ENCODE measurements at regions not wholly inside any gene's neighbourhood (a gene's known extent, or its start where the extent isn't known, plus 50 kb on each side); places are given as distances from the start of the nearest gene placed in this dataset.

DNA sequence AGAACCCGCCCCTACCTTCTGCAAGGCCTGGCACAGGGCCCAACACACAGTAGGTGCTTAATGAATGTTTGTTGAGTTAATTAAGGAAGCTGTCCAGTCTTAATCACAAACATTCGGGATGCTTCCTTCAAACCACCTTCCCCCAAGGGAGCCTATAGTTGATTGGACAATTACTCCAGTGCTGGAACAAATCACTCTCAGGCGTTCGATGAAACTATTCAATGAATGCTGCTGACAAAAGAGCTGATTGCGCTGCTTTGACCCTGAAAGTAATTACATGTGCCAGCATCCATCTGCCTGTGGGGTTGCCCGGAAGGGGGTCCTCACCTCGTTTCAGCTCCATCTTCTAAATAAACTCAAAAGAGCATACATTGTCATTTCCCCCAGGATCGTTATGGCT, 112.0 kb upstream of the SRSF6 start:
- no peak overlapping the region for H3K4me3 Mint-ChIP-seq
- no peaks in the 10 kb centered on the region for H3K4me1 Mint-ChIP-seq (ENCODE audit: low read depth)
- intact Hi-C loops (cut with micrococcal nuclease), result no loop called here
- H3K36me3 Mint-ChIP-seq (ENCODE audit: low read depth), result no peaks in the 10 kb centered on the region
- DNase-seq (no peak), ATAC-seq (no peak)
- H3K27me3 Mint-ChIP-seq, result peaks cover 5% of the 10 kb centered on the region
- ChIA-PET CTCF (no interaction called here), POLR2A (no interaction called here)
- TF ChIP-seq, protein P1, sequence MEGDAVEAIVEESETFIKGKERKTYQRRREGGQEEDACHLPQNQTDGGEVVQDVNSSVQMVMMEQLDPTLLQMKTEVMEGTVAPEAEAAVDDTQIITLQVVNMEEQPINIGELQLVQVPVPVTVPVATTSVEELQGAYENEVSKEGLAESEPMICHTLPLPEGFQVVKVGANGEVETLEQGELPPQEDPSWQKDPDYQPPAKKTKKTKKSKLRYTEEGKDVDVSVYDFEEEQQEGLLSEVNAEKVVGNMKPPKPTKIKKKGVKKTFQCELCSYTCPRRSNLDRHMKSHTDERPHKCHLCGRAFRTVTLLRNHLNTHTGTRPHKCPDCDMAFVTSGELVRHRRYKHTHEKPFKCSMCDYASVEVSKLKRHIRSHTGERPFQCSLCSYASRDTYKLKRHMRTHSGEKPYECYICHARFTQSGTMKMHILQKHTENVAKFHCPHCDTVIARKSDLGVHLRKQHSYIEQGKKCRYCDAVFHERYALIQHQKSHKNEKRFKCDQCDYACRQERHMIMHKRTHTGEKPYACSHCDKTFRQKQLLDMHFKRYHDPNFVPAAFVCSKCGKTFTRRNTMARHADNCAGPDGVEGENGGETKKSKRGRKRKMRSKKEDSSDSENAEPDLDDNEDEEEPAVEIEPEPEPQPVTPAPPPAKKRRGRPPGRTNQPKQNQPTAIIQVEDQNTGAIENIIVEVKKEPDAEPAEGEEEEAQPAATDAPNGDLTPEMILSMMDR (IDR thresholded peaks at IDR 0.05), result no peak
- H3K27ac Mint-ChIP-seq, result no peak overlapping the region
- peaks cover 4% of the 10 kb centered on the region for H3K9me3 Mint-ChIP-seq

DNA sequence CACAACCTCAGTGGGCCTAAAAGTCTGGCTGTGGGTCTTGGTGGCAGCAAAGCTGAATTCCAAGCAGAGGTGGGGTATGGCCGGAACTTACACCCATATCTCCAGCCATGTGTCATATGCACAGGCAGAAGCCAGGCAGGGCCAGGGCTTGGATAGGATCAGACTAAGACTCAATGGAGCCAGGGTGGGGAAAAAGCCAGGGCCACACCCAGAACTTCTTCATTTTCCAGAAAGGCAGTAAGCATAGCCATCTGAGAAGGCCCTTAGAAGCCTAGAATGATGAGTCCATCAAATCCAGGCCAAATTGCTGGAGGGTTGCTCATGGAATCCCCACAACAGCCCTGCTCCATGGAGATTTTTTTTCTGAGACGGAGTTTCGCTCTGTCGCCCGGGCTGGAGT, 116.2 kb upstream of the SRSF6 start:
- no peak for ATAC-seq
- no peak for DNase-seq
- ChIA-PET CTCF (no interaction called here), POLR2A (no interaction called here)
- H3K9me3 Mint-ChIP-seq, result peaks cover 6% of the 10 kb centered on the region
- H3K36me3 Mint-ChIP-seq (ENCODE audit: low read depth), result no peaks in the 10 kb centered on the region
- TF ChIP-seq, protein P1 (IDR thresholded peaks at IDR 0.05), result no peak
- H3K4me1 Mint-ChIP-seq (ENCODE audit: low read depth), result no peaks in the 10 kb centered on the region
- peaks cover 6% of the 10 kb centered on the region for H3K27me3 Mint-ChIP-seq
- no peak overlapping the region for H3K27ac Mint-ChIP-seq
- no peak overlapping the region for H3K4me3 Mint-ChIP-seq
- intact Hi-C loops (cut with micrococcal nuclease), result no loop called here

DNA sequence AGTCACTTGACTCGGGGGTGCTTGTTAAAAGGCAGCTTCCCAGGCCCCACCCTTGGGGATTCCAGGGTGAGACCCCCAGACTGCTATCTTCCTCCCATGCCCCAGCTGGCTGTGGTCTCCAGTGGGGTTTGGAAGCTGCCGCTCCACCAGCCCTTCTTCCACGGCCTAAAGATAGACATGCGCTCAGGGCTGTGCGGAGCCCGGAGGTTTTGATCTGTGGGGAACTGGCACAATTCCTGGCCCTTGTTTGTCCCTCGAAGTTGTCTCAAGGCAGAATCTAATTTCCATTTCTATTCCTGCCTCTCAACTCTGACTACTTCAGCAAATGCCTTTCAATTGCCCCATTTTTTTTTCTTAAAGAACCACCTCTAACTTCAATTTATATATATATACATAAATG, 120.7 kb upstream of the SRSF6 start:
- intact Hi-C loops (cut with micrococcal nuclease), result no loop called here
- ATAC-seq (no peak), DNase-seq (no peak)
- peaks cover 2% of the 10 kb centered on the region for H3K27me3 Mint-ChIP-seq
- no peaks in the 10 kb centered on the region for H3K36me3 Mint-ChIP-seq (ENCODE audit: low read depth)
- peaks cover 20% of the 10 kb centered on the region for H3K9me3 Mint-ChIP-seq
- POLR2A ChIA-PET, result no interaction called here
- CTCF ChIA-PET, result no interaction called here
- TF ChIP-seq, protein P1 (IDR thresholded peaks at IDR 0.05), result no peak
- no peak overlapping the region for H3K27ac Mint-ChIP-seq
- H3K4me1 Mint-ChIP-seq (ENCODE audit: low read depth), result no peaks in the 10 kb centered on the region
- H3K4me3 Mint-ChIP-seq, result no peak overlapping the region

DNA sequence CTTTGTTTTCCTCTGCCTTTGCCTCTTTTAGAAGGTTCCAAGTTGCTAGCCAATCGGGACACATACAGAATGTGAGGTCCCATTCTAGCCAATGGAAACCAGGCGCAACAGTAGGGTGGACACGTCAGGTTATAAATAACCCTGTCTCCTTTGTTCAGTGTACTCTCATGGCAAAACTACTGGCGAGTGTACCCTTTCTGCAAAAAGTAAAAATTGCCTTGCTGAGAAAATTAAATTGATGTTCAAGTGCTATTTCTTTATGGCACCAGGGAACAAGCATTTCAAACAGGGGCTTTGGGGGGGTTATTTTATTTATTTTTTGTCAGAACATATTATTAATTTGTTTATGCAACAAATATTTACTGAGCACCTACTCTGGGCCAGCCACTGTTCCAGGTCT, 123.6 kb upstream of the SRSF6 start:
- ChIA-PET CTCF (no interaction called here), POLR2A (no interaction called here)
- TF ChIP-seq, protein P1 (IDR thresholded peaks at IDR 0.05), result no peak
- Mint-ChIP-seq H3K4me3 (no peak overlapping the region), H3K27me3 (no peaks in the 10 kb centered on the region), H3K36me3 (ENCODE audit: low read depth) (no peaks in the 10 kb centered on the region), H3K27ac (no peak overlapping the region), H3K4me1 (ENCODE audit: low read depth) (no peaks in the 10 kb centered on the region), H3K9me3 (peaks cover 17% of the 10 kb centered on the region)
- intact Hi-C loops (cut with micrococcal nuclease), result no loop called here
- DNase-seq (no peak), ATAC-seq (no peak)

DNA sequence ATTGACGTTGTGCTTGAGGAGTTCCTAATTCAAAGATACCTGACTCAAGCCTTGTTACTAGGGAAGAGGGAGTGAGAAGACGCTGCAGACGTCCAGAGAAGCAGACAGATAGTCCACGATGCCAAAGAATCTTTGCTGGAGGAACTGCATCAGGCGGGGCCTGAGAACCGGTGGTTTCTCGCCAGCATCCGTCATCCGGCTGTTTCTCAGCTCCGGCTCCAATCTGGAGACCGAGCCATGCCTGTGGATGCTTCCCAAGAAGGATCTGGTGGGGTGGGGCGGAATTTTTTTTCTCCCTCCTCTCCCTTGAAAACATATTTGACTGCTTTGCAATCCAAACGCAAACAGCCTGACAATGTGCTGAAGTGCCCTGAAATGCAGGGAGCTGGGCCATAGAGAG, 125.8 kb upstream of the SRSF6 start:
- Mint-ChIP-seq H3K27me3 (no peaks in the 10 kb centered on the region), H3K36me3 (ENCODE audit: low read depth) (no peaks in the 10 kb centered on the region), H3K9me3 (peaks cover 17% of the 10 kb centered on the region), H3K4me1 (ENCODE audit: low read depth) (no peaks in the 10 kb centered on the region), H3K4me3 (no peak overlapping the region), H3K27ac (no peak overlapping the region)
- ChIA-PET CTCF (no interaction called here), POLR2A (no interaction called here)
- no peak for ATAC-seq
- TF ChIP-seq, protein P1 (IDR thresholded peaks at IDR 0.05), result no peak
- intact Hi-C loops (cut with micrococcal nuclease), result no loop called here
- DNase-seq, result no peak

Data from activated CD8-positive, alpha-beta T cell treated with anti-CD3 and anti-CD28 coated beads for 36 hours (primary cell).